DMS53 treated with DMSO at 0.1 percent for 48 hours (cell line): ENCODE measurements at regions not wholly inside any gene's neighbourhood (a gene's known extent, or its start where the extent isn't known, plus 50 kb on each side); places are given as distances from the start of the nearest gene placed in this dataset.
A peak's percentile ranks its signal among the peaks of the same experiment; 100 is the strongest.
"Not testable (repeated sequence)": the region's sequence is repeated elsewhere in the genome, so short reads cannot be mapped to it uniquely, and the experiment has no call there.

ENCODE experiments used
- DNase-seq: peaks from one replicate; lab custom pipeline; 2025; ENCODE audit not compliant: unreplicated experiment; lab: John Stamatoyannopoulos, UW

GRCh38 chr7:140283472-140283871 is 106.7 kb upstream of the KDM7A start:
- no peak for DNase-seq

- DNase-seq = no peak
Observed at GRCh38 chr7:140281960-140282359, 105.2 kb upstream of the KDM7A start.

- no peak for DNase-seq
Observed at GRCh38 chr7:140281255-140281654, 104.5 kb upstream of the KDM7A start.

- DNase-seq = no peak
Observed at GRCh38 chr7:140276001-140276400, 99.2 kb upstream of the KDM7A start.

- no peak for DNase-seq
Observed at GRCh38 chr7:140275069-140275965, 98.5 kb upstream of the KDM7A start.

- DNase-seq = no peak
Observed at GRCh38 chr7:140273417-140273816, 96.6 kb upstream of the KDM7A start.

GRCh38 chr7:140271643-140271968 is 94.8 kb upstream of the KDM7A start:
- DNase-seq = not testable (repeated sequence)

GRCh38 chr7:140269004-140269638 is 92.3 kb upstream of the KDM7A start:
- no peak for DNase-seq

- DNase-seq = no peak
Observed at GRCh38 chr7:140267381-140268226, 90.8 kb upstream of the KDM7A start.

GRCh38 chr7:140263277-140263676 is 86.5 kb upstream of the KDM7A start:
- no peak for DNase-seq

- no peak for DNase-seq
Observed at GRCh38 chr7:140262242-140262903, 85.6 kb upstream of the KDM7A start.

- DNase-seq = no peak
Observed at GRCh38 chr7:140261522-140261921, 84.7 kb upstream of the KDM7A start.

- no peak for DNase-seq
Observed at GRCh38 chr7:140261105-140261486, 84.3 kb upstream of the KDM7A start.

- peak; percentile 95 for DNase-seq
Observed at GRCh38 chr7:140260352-140261104, 83.7 kb upstream of the KDM7A start.

GRCh38 chr7:140257278-140257677 is 80.5 kb upstream of the KDM7A start:
- DNase-seq = not testable (repeated sequence)

- not testable (repeated sequence) for DNase-seq
Observed at GRCh38 chr7:140254976-140255375, 78.2 kb upstream of the KDM7A start.

GRCh38 chr7:140249036-140249806 is 72.4 kb upstream of the KDM7A start:
- DNase-seq = peak; percentile 73

GRCh38 chr7:140247559-140247958 is 70.8 kb upstream of the KDM7A start:
- DNase-seq = no peak

GRCh38 chr7:140245611-140246105 is 68.9 kb upstream of the KDM7A start:
- no peak for DNase-seq
